HepG2 (cell line): ENCODE measurements at regions not wholly inside any gene's neighbourhood (a gene's known extent, or its start where the extent isn't known, plus 50 kb on each side); places are given as distances from the start of the nearest gene placed in this dataset.

Experiments used
- CBFB ChIP-seq: sonication (generic); formaldehyde crosslinking; IDR thresholded peaks from 2 replicates; pipeline ENCODE4 v1.4.0; 2020; ENCODE audit warnings: missing genetic modification reagents
- FOXM1 ChIP-seq: sonication (generic); formaldehyde crosslinking; IDR thresholded peaks from 2 replicates; pipeline ENCODE4 v1.5.0; 2020; ENCODE audit warnings: missing genetic modification reagents
- IKZF1 ChIP-seq: fragments of 450-650 bp; IDR thresholded peaks from 2 replicates; pipeline ENCODE4 v1.7.1; 2016
- NCOA5 ChIP-seq: sonication (generic); formaldehyde crosslinking; IDR thresholded peaks from 2 replicates; pipeline ENCODE4 v1.4.0; 2020; ENCODE audit warnings: missing genetic modification reagents
- ZNF7 ChIP-seq: IDR thresholded peaks from 2 replicates; pipeline ENCODE4 v1.6.1; 2016; ENCODE audit warnings: missing biosample characterization, missing genetic modification reagents

- TF ChIP-seq ZNF7 (no peak), CBFB (CRISPR knock-in tag) (no peak), IKZF1 (no peak), FOXM1 (CRISPR knock-in tag) (no peak), NCOA5 (CRISPR knock-in tag) (no peak)
Observed at GRCh38 chr9:1510712-1511111, 460.6 kb downstream of the DMRT2 start.
